ENCODE measurements at regions not wholly inside any gene's neighbourhood (a gene's known extent, or its start where the extent isn't known, plus 50 kb on each side); places are given as distances from the start of the nearest gene placed in this dataset.
"Not testable (repeated sequence)": the region's sequence is repeated elsewhere in the genome, so short reads cannot be mapped to it uniquely, and the experiment has no call there.

DNA sequence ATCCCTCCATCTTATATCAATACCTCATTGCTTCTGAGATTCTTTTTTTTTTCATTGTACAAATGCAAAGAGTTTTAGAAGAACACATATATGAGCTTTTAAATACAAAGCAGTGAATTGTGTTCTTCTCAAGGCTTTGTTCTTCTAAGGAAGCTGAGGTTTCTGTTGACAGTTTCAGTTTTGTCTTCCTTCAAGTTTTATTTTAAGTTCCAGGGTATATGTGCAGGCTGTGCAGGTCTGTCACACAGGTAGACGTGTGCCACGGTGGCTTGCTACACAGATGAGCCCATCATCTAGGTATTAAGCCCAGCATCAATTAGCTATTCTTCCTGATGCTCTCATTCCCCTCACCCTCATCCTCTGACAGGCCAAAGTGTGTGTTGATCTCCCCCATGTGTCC, 201.2 kb upstream of the DIPK2B start:
- DNase-seq (ENCODE audit: low read depth in 2 of 2), result no peak

DNA sequence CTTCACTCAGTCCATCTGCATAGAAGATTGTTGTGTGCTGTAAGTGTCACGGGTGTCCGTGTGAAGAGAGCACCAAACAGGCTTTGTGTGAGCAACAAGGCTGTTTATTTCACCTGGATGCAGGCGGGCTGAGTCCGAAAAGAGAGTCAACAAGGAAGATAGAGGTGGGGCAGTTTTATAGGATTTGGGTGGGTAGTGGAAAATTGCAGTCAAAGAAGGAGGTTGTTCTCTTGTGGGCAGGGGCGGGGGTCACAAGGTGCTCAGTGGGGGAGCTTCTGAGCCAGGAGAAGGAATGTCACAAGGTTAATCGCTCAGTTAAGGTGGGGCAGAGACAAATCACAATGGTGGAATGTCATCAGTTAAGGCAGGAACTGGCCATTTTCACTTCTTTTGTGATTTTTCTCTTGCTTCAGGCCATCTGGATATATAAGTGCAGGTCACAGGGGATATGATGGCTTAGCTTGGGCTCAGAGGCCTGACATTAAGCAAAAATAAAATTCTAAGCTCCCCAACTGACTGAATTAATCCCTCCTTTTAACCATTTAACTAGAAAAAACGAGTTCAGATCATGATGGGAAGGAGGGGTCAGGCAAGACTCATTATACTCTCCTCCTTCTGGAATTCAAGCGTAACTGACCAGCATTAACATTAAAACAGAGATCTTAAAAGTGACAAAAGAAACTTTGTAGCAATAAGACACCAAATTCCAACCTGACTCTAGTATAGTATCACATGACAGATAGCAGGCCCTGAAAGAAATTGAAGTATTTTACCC, 200.5 kb upstream of the DIPK2B start:
- DNase-seq (ENCODE audit: low read depth in 2 of 2), result not testable (repeated sequence)

DNA sequence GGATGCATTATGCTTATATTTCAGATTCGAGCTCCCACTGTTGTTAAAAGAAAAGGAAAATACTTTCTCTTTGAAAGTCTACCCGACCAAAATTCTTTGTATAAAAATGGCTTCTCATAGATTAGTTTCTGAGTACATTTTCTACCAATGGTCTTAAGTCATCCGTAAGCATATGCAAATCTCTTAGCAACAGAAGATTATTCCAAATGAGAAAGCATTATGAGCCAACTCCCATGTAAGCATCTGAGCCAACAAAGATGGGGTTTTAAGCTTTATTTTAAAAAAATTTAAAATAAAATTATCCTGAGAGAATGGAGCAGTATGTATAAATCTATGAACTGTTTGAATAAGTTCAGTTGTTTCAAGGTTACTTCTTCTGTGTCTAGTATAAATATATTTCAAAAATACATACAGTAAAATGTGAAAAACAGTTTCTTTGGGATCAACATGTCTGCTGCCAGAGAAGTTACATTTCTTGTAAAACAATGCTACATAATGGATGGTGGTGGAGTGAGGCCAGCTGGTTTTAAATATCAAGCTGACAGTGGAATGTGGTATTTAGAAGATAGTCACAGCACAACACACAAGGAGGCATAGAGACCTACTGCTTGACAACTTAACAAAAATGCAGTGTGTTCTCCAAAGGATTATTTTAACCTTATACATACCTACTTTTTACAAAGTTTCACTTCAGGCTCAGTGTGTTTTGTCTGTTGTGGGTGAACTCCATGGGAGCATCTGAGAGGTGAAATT, 199.5 kb upstream of the DIPK2B start:
- DNase-seq (ENCODE audit: low read depth in 2 of 2), result no peak

DNA sequence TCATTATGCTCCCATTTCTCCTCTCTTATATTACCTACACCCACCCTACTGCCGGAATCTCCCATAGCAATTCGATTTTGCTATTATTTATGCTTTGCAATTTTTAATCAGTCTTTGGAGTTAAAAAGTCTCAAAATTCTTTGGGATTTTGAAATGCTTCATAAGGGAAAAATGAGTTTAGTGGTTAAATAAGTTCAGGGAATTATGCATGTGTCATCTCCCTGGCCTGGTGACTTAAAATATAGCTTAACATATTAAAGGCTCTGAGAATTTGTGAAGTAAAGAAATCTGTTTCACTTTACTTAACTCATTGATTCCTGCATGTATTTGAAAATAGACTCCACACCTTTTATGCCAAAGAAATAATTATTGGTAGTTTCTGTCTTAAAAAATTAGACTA, 185.1 kb upstream of the DIPK2B start:
- DNase-seq (ENCODE audit: low read depth in 2 of 2), result no peak

DNA sequence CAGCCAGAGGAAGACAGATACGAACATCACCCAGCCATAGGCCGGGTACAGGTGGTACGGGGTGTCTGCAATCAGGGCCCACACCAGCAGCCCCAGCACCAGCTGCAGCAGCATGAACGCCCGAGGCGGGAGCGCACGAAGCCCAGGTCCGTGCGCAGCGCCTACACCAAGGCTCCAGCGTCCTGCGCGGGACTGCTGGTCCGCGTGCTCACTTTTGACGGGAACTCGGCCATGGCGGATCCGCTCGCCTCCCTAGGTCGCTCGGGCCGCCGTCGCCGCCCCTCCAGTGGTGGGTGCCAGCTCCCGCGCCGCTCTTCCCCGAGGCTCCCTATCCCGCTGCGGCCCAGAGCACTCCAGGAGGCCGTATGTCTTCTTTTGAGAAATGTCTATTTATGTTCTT, 181.2 kb upstream of the DIPK2B start:
- no peak for DNase-seq (ENCODE audit: low read depth in 2 of 2)

DNA sequence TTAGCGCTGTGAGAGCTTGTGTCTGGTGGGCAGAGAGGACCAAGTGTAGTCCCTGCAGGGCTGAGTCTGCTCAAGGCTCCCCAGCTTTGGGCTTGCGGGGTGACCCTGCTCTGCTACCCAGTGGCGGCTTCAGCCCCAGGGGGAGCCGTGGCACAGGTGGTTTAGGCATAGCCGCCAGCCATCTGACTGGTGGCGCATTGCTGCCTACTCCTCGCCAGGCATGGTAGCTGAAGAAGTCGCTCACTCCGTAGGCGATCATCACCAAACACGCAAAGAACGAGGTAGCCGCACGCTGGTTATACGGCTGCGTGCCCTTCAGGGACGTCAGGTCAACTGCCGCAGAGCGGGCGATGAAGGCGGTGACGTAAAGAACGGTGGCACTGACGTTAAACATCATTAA, 180.7 kb upstream of the DIPK2B start:
- DNase-seq (ENCODE audit: low read depth in 2 of 2), result no peak

DNA sequence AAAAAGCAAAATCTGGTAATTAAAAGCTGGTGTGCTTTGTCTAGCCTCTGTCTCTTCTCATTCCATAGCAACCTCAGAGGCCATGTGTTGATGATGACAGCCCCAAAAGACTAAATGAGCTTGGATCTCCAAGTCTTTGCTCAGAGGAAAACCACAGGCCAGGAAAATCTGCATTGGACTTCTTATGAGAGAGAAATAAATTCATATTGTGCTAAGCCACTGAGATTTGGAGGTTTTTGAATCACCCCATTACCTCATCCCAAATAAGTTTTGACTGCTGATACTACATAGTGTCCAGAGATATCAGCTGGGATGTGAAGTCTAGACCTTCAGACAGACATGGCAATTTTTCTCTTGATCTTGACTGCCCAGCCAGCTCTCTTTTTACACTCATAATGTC, 178.6 kb upstream of the DIPK2B start:
- no peak for DNase-seq (ENCODE audit: low read depth in 2 of 2)

DNA sequence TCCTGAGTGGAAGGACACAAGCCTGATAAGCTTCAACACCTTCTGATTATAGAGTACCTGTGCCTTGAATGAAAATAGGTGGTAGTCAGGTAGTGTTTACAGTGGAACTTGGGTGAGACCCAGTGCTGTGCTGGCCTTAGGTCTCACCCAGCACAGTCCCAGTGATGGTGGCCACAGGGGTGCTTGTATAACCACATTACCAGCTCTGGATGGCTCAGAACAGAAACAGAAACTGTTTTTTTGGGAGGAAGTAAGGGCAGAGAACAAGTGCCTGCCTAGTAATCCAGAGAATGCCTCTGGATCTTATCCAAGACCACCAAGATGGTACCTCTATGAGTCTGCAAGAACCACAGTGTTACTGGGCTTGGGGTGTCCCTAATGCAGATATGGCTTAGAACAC, 171.5 kb upstream of the DIPK2B start:
- no peak for DNase-seq (ENCODE audit: low read depth in 2 of 2)

DNA sequence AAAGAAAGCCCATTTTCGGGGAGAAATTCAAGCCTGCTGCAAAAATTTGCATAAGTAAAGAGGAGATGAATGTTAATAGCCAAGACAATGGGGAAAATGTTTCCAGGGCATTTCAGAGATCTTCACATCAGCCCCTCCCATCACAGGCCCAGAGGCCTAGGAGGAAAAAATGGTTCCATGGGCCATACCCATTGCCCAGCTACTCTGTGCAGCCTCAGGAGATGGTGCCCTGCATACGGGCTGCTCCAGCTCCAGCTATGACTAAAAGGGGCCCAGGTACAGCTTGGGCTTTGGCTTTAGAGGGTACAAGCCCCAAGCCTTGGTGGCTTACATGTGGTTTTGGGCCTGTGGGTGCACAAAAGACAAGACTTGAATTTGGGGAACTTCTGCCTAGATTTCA, 168.0 kb upstream of the DIPK2B start:
- DNase-seq (ENCODE audit: low read depth in 2 of 2), result no peak

DNA sequence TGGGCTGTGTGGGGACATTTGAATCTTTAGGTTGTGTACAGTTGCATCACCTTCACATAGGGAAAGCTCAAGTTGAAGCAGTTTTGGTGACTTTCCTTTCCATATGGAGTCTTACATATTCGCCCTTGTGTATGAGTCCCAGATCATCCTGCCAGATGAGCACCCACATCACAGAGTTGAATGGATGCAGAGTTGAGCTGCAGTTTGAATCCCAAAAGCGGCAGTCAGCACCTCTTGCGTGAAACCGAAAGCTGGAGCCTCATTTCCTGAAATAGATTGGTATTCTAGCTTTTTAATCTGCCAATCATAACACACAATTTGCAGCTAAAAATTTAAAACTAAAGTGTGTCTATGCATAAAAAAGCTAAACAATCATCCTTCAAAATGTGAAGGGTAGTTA, 162.9 kb upstream of the DIPK2B start:
- DNase-seq (ENCODE audit: low read depth in 2 of 2), result no peak

DNA sequence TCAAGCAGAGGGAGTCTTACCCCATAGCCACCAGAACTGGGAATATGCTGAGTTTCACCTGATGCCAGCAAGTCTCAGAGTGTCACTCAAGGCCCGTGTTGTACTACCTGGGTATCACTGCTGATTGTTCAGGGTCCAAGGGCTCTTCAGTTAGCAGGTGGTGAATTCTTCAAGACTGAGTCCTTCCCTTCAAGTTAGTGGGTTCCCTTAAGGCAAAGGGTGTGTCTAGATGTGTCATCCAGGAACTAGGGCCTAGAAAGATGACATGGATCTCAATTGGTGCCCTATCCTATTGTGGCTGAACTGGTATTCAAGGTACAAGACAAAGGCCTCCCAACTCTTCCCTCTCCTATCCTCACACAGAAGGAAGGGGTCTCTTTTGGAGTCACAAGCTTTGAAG, 159.9 kb upstream of the DIPK2B start:
- DNase-seq (ENCODE audit: low read depth in 2 of 2), result no peak

DNA sequence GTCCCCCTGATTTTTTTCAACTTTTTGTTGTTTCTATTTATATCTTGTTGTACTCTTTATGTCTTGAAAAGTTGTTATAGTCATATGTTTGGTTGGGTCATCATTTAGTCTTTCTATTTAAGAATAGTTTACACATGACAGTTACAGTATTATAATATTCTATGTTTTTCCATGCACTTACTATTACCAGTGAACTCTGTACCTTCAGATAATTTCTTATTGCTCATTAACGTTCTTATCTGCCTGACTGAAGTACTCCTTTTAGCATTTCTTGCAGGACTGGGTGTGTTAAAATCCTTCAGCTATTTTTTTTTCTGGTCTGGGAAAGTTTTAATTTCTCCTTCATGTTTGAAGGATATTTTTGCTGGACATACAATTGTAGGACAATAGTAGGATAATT, 157.7 kb upstream of the DIPK2B start:
- DNase-seq (ENCODE audit: low read depth in 2 of 2), result no peak

DNA sequence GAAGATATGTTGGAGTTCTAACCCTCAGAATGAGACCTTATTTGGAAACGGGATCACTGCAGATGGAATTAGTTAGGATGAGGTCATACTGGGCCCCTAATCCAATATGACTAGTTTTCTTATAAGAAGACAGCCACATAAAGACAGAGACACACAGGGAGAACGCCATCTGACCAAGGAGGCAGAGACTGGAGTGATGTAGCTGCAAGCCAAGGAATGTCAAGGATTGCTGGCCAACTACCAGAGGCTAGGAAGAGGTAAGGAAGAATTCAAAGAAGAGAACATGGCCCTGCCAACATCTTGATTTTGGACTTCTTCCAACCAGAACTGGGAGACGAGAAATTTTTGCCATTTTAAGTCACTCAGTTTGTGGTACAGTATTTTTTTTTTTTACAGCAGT, 152.8 kb upstream of the DIPK2B start:
- DNase-seq (ENCODE audit: low read depth in 2 of 2), result no peak

DNA sequence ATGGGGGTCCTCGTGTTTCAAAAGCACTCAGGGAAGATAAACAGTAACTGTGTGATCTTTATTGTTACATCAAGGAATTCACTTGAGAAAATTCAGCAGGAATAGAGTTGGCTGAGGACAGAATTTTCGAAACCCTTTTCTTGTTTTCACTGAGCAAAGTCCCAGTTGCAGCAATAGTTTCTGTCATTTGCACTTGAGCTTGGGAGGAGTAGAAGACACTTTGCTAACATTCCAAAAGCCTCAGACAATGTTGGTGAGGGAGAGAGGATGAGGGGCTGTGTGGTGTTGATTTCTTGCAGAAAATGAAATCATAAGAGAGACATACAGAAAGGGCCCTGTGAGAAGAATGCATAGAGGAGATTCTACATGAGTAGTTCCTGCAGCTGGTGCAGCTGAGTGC, 151.9 kb upstream of the DIPK2B start:
- DNase-seq (ENCODE audit: low read depth in 2 of 2), result no peak

DNA sequence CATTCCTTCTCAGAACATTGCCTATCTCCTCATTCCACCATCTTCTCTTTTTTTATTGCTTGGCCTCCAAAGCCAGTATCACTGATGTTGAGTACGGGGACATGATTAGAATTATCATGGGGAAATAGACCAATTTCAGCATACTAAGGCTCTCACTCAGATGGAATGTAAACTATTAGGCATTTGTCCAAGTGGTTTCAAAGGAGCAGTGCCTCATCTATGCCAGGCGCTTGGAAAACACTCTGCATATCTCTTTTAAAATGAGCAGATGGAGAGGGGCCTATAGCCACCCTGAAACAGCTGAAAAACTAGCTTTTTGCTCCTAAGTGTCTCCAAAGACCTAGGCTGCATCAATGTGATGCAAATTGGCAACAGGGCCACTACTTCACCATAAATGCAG, 150.8 kb upstream of the DIPK2B start:
- no peak for DNase-seq (ENCODE audit: low read depth in 2 of 2)

DNA sequence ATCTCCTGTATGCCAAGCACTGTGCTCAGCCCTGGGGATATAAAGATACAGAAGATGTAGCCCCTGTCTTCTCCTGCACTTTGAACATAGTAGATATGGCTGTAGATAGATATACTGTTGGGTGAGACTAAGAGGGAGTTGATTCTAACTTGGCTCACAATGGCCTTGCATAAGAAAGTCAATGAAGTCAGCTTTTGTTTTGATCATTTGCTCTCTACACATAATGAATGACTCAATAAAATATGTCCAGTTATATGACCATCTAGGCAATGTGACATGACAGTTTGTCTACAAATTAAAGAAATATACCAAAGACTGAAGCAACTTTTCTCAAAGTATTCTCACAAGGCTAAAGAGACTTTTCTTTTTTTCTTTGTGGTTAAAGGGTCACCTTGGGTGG, 147.6 kb upstream of the DIPK2B start:
- no peak for DNase-seq (ENCODE audit: low read depth in 2 of 2)

DNA sequence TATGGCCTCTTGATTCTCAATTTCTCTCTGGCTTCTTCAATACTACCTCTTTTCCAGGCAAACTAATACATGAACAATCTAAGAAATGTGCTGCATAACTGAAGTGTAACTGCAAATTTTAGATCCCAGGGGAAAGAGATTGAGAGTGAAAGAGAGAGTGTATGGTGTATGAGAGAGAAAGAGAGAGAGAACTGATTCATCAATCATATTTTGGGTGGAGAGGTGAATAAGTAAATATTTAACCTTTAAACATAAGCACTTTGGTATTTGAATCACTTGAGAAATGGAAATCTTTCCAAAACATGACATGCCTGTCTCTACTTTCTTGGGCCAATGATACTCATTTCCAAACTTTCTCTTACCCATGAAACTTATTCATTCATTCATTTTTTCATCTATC, 147.2 kb upstream of the DIPK2B start:
- no peak for DNase-seq (ENCODE audit: low read depth in 2 of 2)

DNA sequence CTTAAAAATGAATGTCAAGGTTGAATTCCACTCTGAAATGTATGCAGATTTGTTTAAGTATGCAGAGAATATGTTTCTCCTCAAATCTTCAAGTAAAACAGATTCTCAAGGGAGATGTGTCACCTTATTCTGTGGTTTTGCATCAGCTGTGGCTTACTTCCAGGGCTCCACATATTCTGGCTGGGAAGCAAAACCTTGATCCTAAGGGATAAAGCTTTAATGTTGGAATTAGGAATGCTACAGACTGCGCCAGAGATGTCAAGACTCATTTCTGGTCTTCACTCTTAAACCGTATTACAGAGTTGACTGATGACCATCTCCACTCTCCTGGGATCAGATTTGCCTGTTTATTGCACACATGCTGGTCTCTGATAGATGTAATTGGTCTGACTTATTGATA, 143.9 kb upstream of the DIPK2B start:
- no peak for DNase-seq (ENCODE audit: low read depth in 2 of 2)

DNA sequence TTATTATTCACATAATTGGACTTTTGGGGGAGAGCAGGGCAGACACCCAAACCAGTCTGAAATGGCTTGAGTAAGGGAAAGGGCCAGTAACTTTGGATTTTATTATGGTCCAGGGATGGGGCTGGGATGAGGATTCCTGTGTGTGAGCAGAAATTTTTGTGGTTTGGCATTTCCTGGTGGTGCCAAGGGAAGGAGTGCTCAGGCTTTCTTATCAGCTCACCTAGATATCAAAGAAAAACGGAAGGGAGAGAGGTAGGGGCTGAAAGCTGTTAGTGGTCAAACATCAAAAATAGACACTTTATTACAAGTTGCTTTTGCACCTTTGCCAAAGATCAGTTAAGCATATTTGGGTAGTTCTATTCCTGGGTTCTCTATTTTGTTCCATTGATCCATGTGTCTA, 128.5 kb upstream of the DIPK2B start:
- DNase-seq (ENCODE audit: low read depth in 2 of 2), result no peak

DNA sequence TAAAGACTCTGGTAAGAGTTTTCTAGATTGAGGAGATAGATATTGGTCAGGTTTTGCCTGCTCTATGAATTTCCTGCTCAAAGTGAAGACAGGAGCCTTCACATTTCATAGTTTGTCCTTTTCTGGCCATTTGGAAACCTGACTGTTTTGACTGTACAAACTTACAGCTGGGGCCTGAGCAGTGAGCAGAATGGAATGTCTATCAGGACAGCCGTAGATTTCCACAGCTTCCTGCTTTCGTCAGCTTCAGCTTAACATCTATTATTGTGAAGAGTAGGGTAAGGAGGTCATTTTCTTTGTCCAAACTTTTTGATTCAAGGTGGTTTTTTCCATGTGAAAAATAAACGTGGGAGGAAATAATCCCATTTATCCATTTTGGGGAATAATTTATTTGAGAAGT, 124.3 kb upstream of the DIPK2B start:
- no peak for DNase-seq (ENCODE audit: low read depth in 2 of 2)

DNA sequence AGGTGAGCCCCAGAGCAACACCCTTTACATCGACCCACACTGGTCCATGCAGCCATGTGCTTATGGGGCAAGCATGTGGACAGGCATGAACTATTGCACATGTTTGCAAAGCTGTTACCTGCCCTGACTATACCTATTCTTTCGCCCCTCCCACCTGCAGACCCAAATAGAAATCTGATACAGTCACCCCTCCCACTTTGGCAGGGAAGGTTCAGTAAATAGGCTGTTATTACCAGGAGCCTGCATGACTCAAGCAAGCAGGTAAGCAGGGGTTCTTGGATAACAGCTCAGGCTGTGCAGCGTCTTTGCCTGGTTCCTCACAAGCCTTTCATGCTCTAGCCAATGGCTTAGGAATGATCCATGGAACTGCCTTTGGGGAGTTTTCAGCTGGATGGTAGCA, 122.7 kb upstream of the DIPK2B start:
- no peak for DNase-seq (ENCODE audit: low read depth in 2 of 2)

DNA sequence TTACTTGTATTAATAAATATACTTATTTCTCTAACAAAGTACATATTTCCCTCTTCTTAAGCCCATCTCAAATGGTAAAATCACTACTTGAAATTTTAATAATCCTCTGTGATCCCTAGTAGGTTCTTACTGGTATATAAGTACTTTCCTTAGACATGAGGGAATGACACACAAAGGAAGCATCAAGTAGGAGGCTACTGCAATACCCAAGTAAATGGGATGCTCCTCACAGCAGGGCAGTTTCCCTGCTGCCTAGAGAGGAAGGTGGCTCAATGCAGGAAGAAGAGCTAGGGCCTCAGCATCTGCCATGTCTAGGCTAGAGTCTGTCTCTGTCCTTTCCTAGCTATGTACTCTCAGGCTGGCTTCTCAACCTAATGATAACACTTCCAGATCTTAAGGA, 122.1 kb upstream of the DIPK2B start:
- DNase-seq (ENCODE audit: low read depth in 2 of 2), result no peak

DNA sequence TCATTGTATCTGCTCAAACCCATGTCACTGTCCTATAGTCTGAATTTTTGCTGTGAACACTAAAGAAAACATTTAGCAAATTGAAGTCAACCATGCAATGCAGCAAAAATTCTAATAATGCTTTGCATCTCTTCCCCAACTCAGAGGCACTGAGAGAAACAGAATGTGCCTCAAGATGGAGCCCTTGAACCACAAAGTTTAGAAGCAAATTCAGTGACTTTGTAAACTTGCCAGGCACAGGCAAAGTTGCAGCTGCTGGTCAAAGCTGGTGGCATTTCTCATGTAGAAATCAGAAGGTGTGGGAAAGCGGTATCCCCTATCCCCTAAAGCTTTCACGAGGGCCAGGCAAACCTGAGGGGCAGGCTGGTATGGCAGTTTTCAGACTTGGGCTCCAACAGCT, 121.7 kb upstream of the DIPK2B start:
- DNase-seq (ENCODE audit: low read depth in 2 of 2), result peak in 1 of 2 donors; percentile 7

DNA sequence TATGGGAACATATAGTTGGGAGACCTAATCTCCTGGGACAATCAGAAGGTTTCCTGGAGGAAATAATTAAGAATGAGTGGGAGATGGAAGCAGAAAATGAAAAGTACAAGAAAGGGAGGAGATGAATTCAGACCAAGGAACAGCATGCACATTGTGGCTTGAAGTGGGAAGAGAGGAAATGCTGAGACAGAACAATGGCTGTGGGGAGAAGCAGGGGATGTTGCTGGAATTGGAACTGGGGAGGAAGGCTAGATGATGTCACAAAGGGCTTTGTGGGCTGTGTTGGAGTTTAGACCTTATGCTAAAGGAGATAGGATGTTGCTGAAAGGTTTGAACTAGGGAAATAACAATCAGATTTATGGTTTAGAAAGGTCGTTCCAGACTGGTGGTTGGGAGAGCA, 119.5 kb upstream of the DIPK2B start:
- DNase-seq (ENCODE audit: low read depth in 2 of 2), result no peak

All from stimulated activated CD4-positive, alpha-beta T cell treated with anti-CD3 and anti-CD28 coated beads, Interleukin-15, amount 100 ng/mL, for 48 hours (primary cell).